H1 (cell line): ENCODE measurements at regions not wholly inside any gene's neighbourhood (a gene's known extent, or its start where the extent isn't known, plus 50 kb on each side); places are given as distances from the start of the nearest gene placed in this dataset.

Experiments used
- CTCF ChIA-PET: fragments of 300-600 bp; sonication (Branson Sonifier 250); formaldehyde crosslinking; loops from one replicate; lab custom pipeline; 2021; ENCODE audit not compliant: partially characterized antibody; lab: Charles Lee
- POLR2A ChIA-PET: fragments of 300-600 bp; sonication (Branson Sonifier 250); formaldehyde crosslinking; loops from one replicate; lab custom pipeline; 2021; ENCODE audit warnings: inconsistent platforms; ENCODE audit not compliant: partially characterized antibody; lab: Charles Lee
- DNase-seq, 2 experiments: peaks; one replicate each; pipeline versions ENCODE4 v3.0.0 to v3.0.0-alpha.2; 2010 to 2022; ENCODE audit warnings: low spot score in 2 of 2, low read depth in 1 of 2, mixed read lengths in 1 of 2
- FAIRE-seq: peaks from 2 replicates; lab custom pipeline; 2011; peaks lifted over from hg19 to GRCh38; lab: Jason Lieb, UNC
- H2AFZ ChIP-seq: 2 replicates; pipeline ENCODE4 v1.8.1; 2012; ENCODE audit warnings: low read length, inconsistent platforms
- H2AK5ac ChIP-seq: 2 replicates; pipeline ENCODE4 v1.6.1; 2013; ENCODE audit warnings: low read depth, low read length
- H2BK120ac ChIP-seq: replicated peaks from 2 replicates; pipeline ENCODE3; 2013; ENCODE audit warnings: low read depth, low read length, inconsistent platforms
- H2BK12ac ChIP-seq: 2 replicates; pipeline ENCODE4 v1.6.1; 2013; ENCODE audit warnings: low read depth, low read length
- H2BK15ac ChIP-seq: 2 replicates; pipeline ENCODE4 v1.6.1; 2013; ENCODE audit warnings: low read length
- H2BK20ac ChIP-seq: 2 replicates; pipeline ENCODE4 v1.6.1; 2013; ENCODE audit warnings: low read length
- H2BK5ac ChIP-seq: 2 replicates; pipeline ENCODE4 v1.6.1; 2013; ENCODE audit warnings: low read depth, low read length
- H3K14ac ChIP-seq: 2 replicates; pipeline ENCODE4 v1.6.1; 2013; ENCODE audit warnings: inconsistent platforms; ENCODE audit not compliant: insufficient read length
- H3K18ac ChIP-seq: 2 replicates; pipeline ENCODE4 v1.6.1; 2013; ENCODE audit warnings: low read length; ENCODE audit errors: extremely low read depth
- H3K23ac ChIP-seq: 2 replicates; pipeline ENCODE4 v1.6.1; 2013; ENCODE audit warnings: inconsistent platforms; ENCODE audit not compliant: insufficient read length
- H3K23me2 ChIP-seq: 2 replicates; pipeline ENCODE4 v1.6.1; 2013; ENCODE audit warnings: low read depth, low read length
- H3K27ac ChIP-seq: 2 replicates; pipeline ENCODE4 v1.6.1; 2011; ENCODE audit warnings: low read depth, low read length, inconsistent platforms
- H3K27me3 ChIP-seq, 4 experiments: replicated peaks in 1 of 4; 1 replicate in 1 of 4; 2 replicates in 3 of 4; pipeline versions ENCODE4 v1.6.1 to v1.8.1; 2011 to 2013; ENCODE audit warnings: low read length in 3 of 4, mild to moderate bottlenecking in 3 of 4, inconsistent platforms in 2 of 4, mixed read lengths in 2 of 4, moderate library complexity in 1 of 4; ENCODE audit not compliant: control insufficient read depth in 3 of 4, insufficient read depth in 3 of 4; ENCODE audit errors: extremely low read depth in 1 of 4
- H3K36me3 ChIP-seq, 4 experiments: 2 replicates each; pipeline versions ENCODE4 v1.6.1 to v1.8.1; 2011 to 2013; ENCODE audit warnings: mild to moderate bottlenecking in 4 of 4, low read length in 3 of 4, moderate library complexity in 2 of 4, control low read depth in 1 of 4, inconsistent platforms in 1 of 4; ENCODE audit not compliant: insufficient read depth in 4 of 4, control insufficient read depth in 2 of 4
- H3K4ac ChIP-seq: replicated peaks from 2 replicates; pipeline ENCODE3; 2013; ENCODE audit warnings: low read length, low read depth, mixed read lengths, inconsistent platforms; ENCODE audit not compliant: insufficient read length
- H3K4me1 ChIP-seq, 4 experiments: replicated peaks in 1 of 4; 1 replicate in 1 of 4; 2 replicates in 3 of 4; pipeline versions ENCODE4 v1.6.1 to v1.8.1; 2011 to 2013; ENCODE audit warnings: low read length in 3 of 4, inconsistent platforms in 2 of 4, mixed read lengths in 1 of 4; ENCODE audit not compliant: insufficient read depth in 4 of 4, control insufficient read depth in 3 of 4
- H3K4me2 ChIP-seq, 2 experiments: 2 replicates each; pipeline versions ENCODE4 v1.6.1 to v1.8.1; 2011 to 2013; ENCODE audit warnings: low read depth in 2 of 2, low read length in 2 of 2, control low read depth in 1 of 2, inconsistent platforms in 1 of 2, mild to moderate bottlenecking in 1 of 2; ENCODE audit not compliant: insufficient read depth in 1 of 2
- H3K4me3 ChIP-seq, 4 experiments: fragments of 200-600, 300-600 bp in 1 of 4; sonication (generic), shearing (Covaris generic), sonication (Bioruptor Twin) in 1 of 4; 2 replicates each; pipeline versions ENCODE4 v1.5.1 to v1.8.1; 2011 to 2016; ENCODE audit warnings: low read length in 4 of 4, low read depth in 3 of 4, control low read depth in 2 of 4, inconsistent platforms in 2 of 4, mild to moderate bottlenecking in 2 of 4, mixed read lengths in 1 of 4, moderate library complexity in 1 of 4; ENCODE audit not compliant: insufficient read depth in 2 of 4; ENCODE audit errors: extremely low read depth in 1 of 4
- H3K56ac ChIP-seq: replicated peaks from 2 replicates; pipeline ENCODE3; 2013; ENCODE audit warnings: low read depth, mild to moderate bottlenecking, mixed read lengths, low read length, inconsistent platforms; ENCODE audit not compliant: insufficient read length
- H3K79me1 ChIP-seq: 2 replicates; pipeline ENCODE4 v1.6.1; 2013; ENCODE audit warnings: low read depth, low read length, control low read depth
- H3K79me2 ChIP-seq, 2 experiments: 2 replicates each; pipeline versions ENCODE4 v1.6.1 to v1.8.1; 2012 to 2013; ENCODE audit warnings: low read length in 2 of 2, mild to moderate bottlenecking in 2 of 2, inconsistent platforms in 1 of 2; ENCODE audit not compliant: insufficient read depth in 2 of 2, control insufficient read depth in 1 of 2
- H3K9ac ChIP-seq, 4 experiments: replicated peaks in 1 of 4; 1 replicate in 1 of 4; 2 replicates in 3 of 4; pipeline versions ENCODE4 v1.6.1 to v1.8.1; 2011 to 2013; ENCODE audit warnings: low read depth in 3 of 4, low read length in 3 of 4, control low read depth in 2 of 4, mild to moderate bottlenecking in 2 of 4, moderate library complexity in 2 of 4, inconsistent platforms in 1 of 4; ENCODE audit errors: extremely low read depth in 1 of 4
- H3K9me3 ChIP-seq, 2 experiments: 2 replicates each; pipeline versions ENCODE4 v1.6.1 to v1.8.1; 2012 to 2013; ENCODE audit warnings: mild to moderate bottlenecking in 2 of 2, moderate library complexity in 2 of 2, control low read depth in 1 of 2, inconsistent platforms in 1 of 2, low read depth in 1 of 2, low read length in 1 of 2, mixed read lengths in 1 of 2; ENCODE audit not compliant: insufficient read depth in 2 of 2
- H4K20me1 ChIP-seq, 2 experiments: replicated peaks in 1 of 2; 2 replicates each; pipeline versions ENCODE3 to v1.8.1; 2011 to 2013; ENCODE audit warnings: inconsistent platforms in 2 of 2, low read length in 2 of 2, mild to moderate bottlenecking in 1 of 2; ENCODE audit not compliant: insufficient read depth in 2 of 2, control insufficient read depth in 1 of 2
- H4K5ac ChIP-seq: 2 replicates; pipeline ENCODE4 v1.6.1; 2013; ENCODE audit warnings: low read length, low read depth, mixed read lengths, inconsistent platforms; ENCODE audit not compliant: insufficient read length
- H4K8ac ChIP-seq: 2 replicates; pipeline ENCODE4 v1.8.0; 2013; ENCODE audit warnings: mild to moderate bottlenecking, moderate library complexity, low read length, inconsistent platforms; ENCODE audit not compliant: insufficient read depth; ENCODE audit errors: extremely low read depth
- H4K91ac ChIP-seq: replicated peaks from 2 replicates; pipeline ENCODE3; 2013; ENCODE audit warnings: low read length, mixed read lengths, inconsistent platforms; ENCODE audit not compliant: insufficient read length
- ASH2L ChIP-seq: fragments of 200-600, 300-600 bp; sonication (generic); IDR thresholded peaks from one replicate; pipeline ENCODE4 v1.7.1; 2017; ENCODE audit warnings: low read length
- FOSL1 ChIP-seq: IDR thresholded peaks from 2 replicates; pipeline ENCODE4 v1.6.1; 2011; ENCODE audit warnings: mild to moderate bottlenecking, low read depth, low read length, moderate library complexity; ENCODE audit not compliant: insufficient read depth
- KDM5A ChIP-seq: fragments of 200-600 bp; IDR thresholded peaks from 2 replicates; pipeline ENCODE4 v1.7.1; 2012; ENCODE audit warnings: mild to moderate bottlenecking, low read length, inconsistent platforms, mixed read lengths
- MAX ChIP-seq: IDR thresholded peaks from 2 replicates; pipeline ENCODE4 v1.6.1; 2012; ENCODE audit warnings: inconsistent platforms
- POLR2A ChIP-seq, 2 experiments: IDR thresholded peaks; 1 replicate in 1 of 2; 2 replicates in 1 of 2; pipeline ENCODE4 v1.6.1; 2011; ENCODE audit warnings: low read depth in 2 of 2, low read length in 2 of 2, mild to moderate bottlenecking in 2 of 2; ENCODE audit errors: control extremely low read depth in 1 of 2
- POU5F1 ChIP-seq: IDR thresholded peaks from 2 replicates; pipeline ENCODE4 v1.6.1; 2011; ENCODE audit warnings: low read depth, mild to moderate bottlenecking, low read length, moderate library complexity
- RNF2 ChIP-seq: fragments of 200-900, 300-1000 bp; sonication (generic); IDR thresholded peaks from 2 replicates; pipeline ENCODE4 v1.7.1; 2016; ENCODE audit warnings: borderline replicate concordance, low read depth, mild to moderate bottlenecking, antibody characterized with exemption, low read length; ENCODE audit not compliant: poor library complexity, severe bottlenecking; ENCODE audit errors: missing control alignments
- SIN3A ChIP-seq, 2 experiments: IDR thresholded peaks in 1 of 2; conservative IDR thresholded peaks in 1 of 2; 2 replicates each; pipeline ENCODE4 v1.6.1; 2011 to 2012; ENCODE audit warnings: low read length in 2 of 2, improper control_type of control experiment in 1 of 2, low read depth in 1 of 2, mild to moderate bottlenecking in 1 of 2
- SIX5 ChIP-seq: IDR thresholded peaks from 2 replicates; pipeline ENCODE4 v1.6.1; 2011; ENCODE audit warnings: mild to moderate bottlenecking, low read depth, low read length
- SRF ChIP-seq: IDR thresholded peaks from 2 replicates; pipeline ENCODE4 v1.6.1; 2011; ENCODE audit warnings: mild to moderate bottlenecking, low read depth, low read length, moderate library complexity
- TBP ChIP-seq: IDR thresholded peaks from 2 replicates; pipeline ENCODE4 v1.6.1; 2011; ENCODE audit warnings: low read depth, low read length, improper control_type of control experiment
- WGBS, 2 experiments: shearing (Covaris generic) in 1 of 2; methylation state at CpG; one replicate each; pipeline versions ENCODE4 v1.1.6 to v1.1.7; 2013 to 2015; ENCODE audit warnings: low lambda C conversion rate in 2 of 2, mixed read lengths in 2 of 2, inconsistent platforms in 1 of 2, low coverage in 1 of 2, missing lambda C conversion rate in 1 of 2; ENCODE audit not compliant: insufficient replicate concordance in 2 of 2, insufficient coverage in 1 of 2, insufficient read length in 1 of 2; ENCODE audit errors: extremely low coverage in 1 of 2, missing lambda C conversion rate in 1 of 2; 5-methylcytosine and 5-hydroxymethylcytosine counted together

- H2BK5ac ChIP-seq = no peak overlapping the region
- H3K14ac ChIP-seq = no peak overlapping the region
- H3K4ac ChIP-seq = no peak overlapping the region
- no peak overlapping the region for H4K5ac ChIP-seq
- no peak overlapping the region for H3K4me3 ChIP-seq
- ChIA-PET CTCF (interaction anchor here (1.1 kb wide), 1 partner anchor 119 kb away, joined by 3 read pairs; no protein-coding TSS in a partner anchor), POLR2A (no interaction called here)
- no peak overlapping the region for H2BK15ac ChIP-seq
- H2AFZ ChIP-seq = no peak overlapping the region
- H3K79me1 ChIP-seq = no peaks in the 10 kb centered on the region
- no peak overlapping the region for H2AK5ac ChIP-seq
- no peak overlapping the region for H4K8ac ChIP-seq
- FAIRE-seq (no peak), DNase-seq (no peak)
- H3K9ac ChIP-seq = no peak overlapping the region
- no peak overlapping the region for H3K56ac ChIP-seq
- peaks cover 2 to 3% of the 10 kb centered on the region in 2 experiments; a peak in 2 of 4 replicates for H3K9me3 ChIP-seq
- H3K79me2 ChIP-seq = no peaks in the 10 kb centered on the region
- no peaks in the 10 kb centered on the region for H3K27me3 ChIP-seq
- no peaks in the 10 kb centered on the region for H3K23me2 ChIP-seq
- no peak overlapping the region for H3K27ac ChIP-seq
- H4K20me1 ChIP-seq = no peaks in the 10 kb centered on the region
- H3K36me3 ChIP-seq = no peaks in the 10 kb centered on the region
- no peak overlapping the region for H3K4me2 ChIP-seq
- H3K18ac ChIP-seq = no peak overlapping the region
- no peak overlapping the region for H3K23ac ChIP-seq
- 96% methylated on average over 3 of the region's 3 CpGs; no CpG with 5 or more reads in 1 of the 2 experiments for WGBS, 2 experiments
- no peak overlapping the region for H2BK20ac ChIP-seq
- H2BK12ac ChIP-seq = no peak overlapping the region
- H4K91ac ChIP-seq = no peak overlapping the region
- H2BK120ac ChIP-seq = no peak overlapping the region
- no peaks in the 10 kb centered on the region for H3K4me1 ChIP-seq
- TF ChIP-seq KDM5A (no peak), SIX5 (no peak), MAX (no peak), ASH2L (no peak), FOSL1 (no peak), SRF (no peak), RNF2 (no peak), TBP (no peak), POLR2A (IDR thresholded peaks at IDR 0.05; ENCODE audit: control extremely low read depth in 1 of 2, low read depth in 2 of 2, low read length in 2 of 2) (no peak), SIN3A (conservative IDR thresholded peaks at IDR 0.05 in 1 of 2, IDR thresholded peaks at IDR 0.05 in 1 of 2; ENCODE audit: low read depth in 1 of 2, low read length in 2 of 2) (no peak), POU5F1 (no peak)
These were observed 59.5 kb upstream of the NDUFB4 start for GRCh38 chr3:120536642-120537041.
